Peyer's patch (tissue), 4 donors: ENCODE measurements at regions not wholly inside any gene's neighbourhood (a gene's known extent, or its start where the extent isn't known, plus 50 kb on each side); places are given as distances from the start of the nearest gene placed in this dataset.

Source experiments
- DNase-seq, 3 donors: peaks; one replicate each; pipeline ENCODE4 v3.0.0-alpha.2; 2017 to 2019
- H3K27ac ChIP-seq, 4 donors: fragments of 200-600 bp; sonication (generic); one replicate each; pipeline ENCODE4 v1.5.1; 2016 to 2019
- H3K27me3 ChIP-seq, 2 donors: fragments of 200-600 bp; sonication (generic); one replicate each; pipeline ENCODE4 v1.5.1; 2019
- H3K36me3 ChIP-seq, 3 donors: fragments of 200-600 bp; sonication (generic); one replicate each; pipeline ENCODE4 v1.5.1; 2016 to 2019
- H3K4me1 ChIP-seq, 4 donors: fragments of 200-600 bp; sonication (generic); one replicate each; pipeline ENCODE4 v1.5.1; 2016 to 2019
- H3K4me3 ChIP-seq, 4 donors: fragments of 200-600 bp; sonication (generic); 1 replicate in 3 of 4; 2 replicates in 1 of 4; pipeline ENCODE4 v1.5.1; 2016 to 2019; ENCODE audit warnings: mild to moderate bottlenecking in 1 of 4
- H3K9me3 ChIP-seq, 4 donors: fragments of 200-600 bp; sonication (generic); one replicate each; pipeline ENCODE4 v1.5.1; 2016 to 2019; ENCODE audit warnings: mild to moderate bottlenecking in 1 of 4
- POLR2A ChIP-seq, 2 donors: fragments of 450-650 bp; IDR thresholded peaks; one replicate each; pipeline ENCODE4 v1.5.1; 2017; ENCODE audit warnings: antibody characterized with exemption in 2 of 2, mild to moderate bottlenecking in 2 of 2, moderate library complexity in 2 of 2
- TF ChIP-seq, protein P1 (sequence below), 6 experiments: fragments of 450-650 bp in 4 of 6; fragments of 200-600 bp in 2 of 6; sonication (generic) in 1 of 6; IDR thresholded peaks; one replicate each; pipeline ENCODE4 v1.5.1; 2017 to 2019; ENCODE audit warnings: antibody characterized with exemption in 6 of 6, mild to moderate bottlenecking in 3 of 6, moderate library complexity in 1 of 6

GRCh38 chr7:136664537-136664936, 203.9 kb upstream of the CHRM2 start:
- TF ChIP-seq, protein P1, sequence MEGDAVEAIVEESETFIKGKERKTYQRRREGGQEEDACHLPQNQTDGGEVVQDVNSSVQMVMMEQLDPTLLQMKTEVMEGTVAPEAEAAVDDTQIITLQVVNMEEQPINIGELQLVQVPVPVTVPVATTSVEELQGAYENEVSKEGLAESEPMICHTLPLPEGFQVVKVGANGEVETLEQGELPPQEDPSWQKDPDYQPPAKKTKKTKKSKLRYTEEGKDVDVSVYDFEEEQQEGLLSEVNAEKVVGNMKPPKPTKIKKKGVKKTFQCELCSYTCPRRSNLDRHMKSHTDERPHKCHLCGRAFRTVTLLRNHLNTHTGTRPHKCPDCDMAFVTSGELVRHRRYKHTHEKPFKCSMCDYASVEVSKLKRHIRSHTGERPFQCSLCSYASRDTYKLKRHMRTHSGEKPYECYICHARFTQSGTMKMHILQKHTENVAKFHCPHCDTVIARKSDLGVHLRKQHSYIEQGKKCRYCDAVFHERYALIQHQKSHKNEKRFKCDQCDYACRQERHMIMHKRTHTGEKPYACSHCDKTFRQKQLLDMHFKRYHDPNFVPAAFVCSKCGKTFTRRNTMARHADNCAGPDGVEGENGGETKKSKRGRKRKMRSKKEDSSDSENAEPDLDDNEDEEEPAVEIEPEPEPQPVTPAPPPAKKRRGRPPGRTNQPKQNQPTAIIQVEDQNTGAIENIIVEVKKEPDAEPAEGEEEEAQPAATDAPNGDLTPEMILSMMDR (IDR thresholded peaks at IDR 0.05) = no peak
- TF ChIP-seq POLR2A (IDR thresholded peaks at IDR 0.05) = no peak
- Histone ChIP-seq H3K4me1 (no peaks in the 10 kb centered on the region), H3K4me3 (no peak overlapping the region)

DNA sequence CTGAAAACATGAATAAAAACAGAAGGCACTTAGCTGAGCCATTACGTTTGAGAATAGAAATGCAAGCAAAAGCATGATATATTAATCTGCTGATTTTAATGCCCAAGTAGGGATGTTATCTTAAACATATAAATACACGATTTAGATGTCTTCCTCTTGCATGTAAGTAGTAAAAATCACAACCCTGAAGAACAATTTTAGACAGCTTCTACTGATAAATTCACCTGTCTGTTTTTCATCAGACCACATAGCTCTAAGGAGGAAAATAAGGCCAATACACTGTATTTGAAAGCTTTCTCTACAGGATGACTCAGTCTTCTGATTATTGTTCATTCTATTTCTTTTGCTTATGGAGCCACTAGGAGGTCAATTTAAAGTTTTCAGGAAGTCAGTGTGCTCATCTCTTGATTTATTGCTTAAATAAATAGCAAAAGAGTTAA, 210.9 kb upstream of the CHRM2 start:
- H3K27ac ChIP-seq = no peak overlapping the region
- H3K9me3 ChIP-seq = no peaks in the 10 kb centered on the region
- DNase-seq = no peak
- no peak for TF ChIP-seq POLR2A (IDR thresholded peaks at IDR 0.05)
- TF ChIP-seq, protein P1 (IDR thresholded peaks at IDR 0.05) = no peak
- H3K4me1 ChIP-seq = no peaks in the 10 kb centered on the region
- H3K27me3 ChIP-seq = no peaks in the 10 kb centered on the region
- H3K4me3 ChIP-seq = no peak overlapping the region
- H3K36me3 ChIP-seq = no peaks in the 10 kb centered on the region

More at GRCh38 chr7:136664537-136664936, 203.9 kb upstream of the CHRM2 start:
- no peak for DNase-seq
- Histone ChIP-seq H3K9me3 (no peaks in the 10 kb centered on the region), H3K36me3 (no peaks in the 10 kb centered on the region), H3K27me3 (no peaks in the 10 kb centered on the region), H3K27ac (no peak overlapping the region)

- Histone ChIP-seq H3K9me3 (no peaks in the 10 kb centered on the region), H3K36me3 (no peaks in the 10 kb centered on the region), H3K4me3 (no peak overlapping the region), H3K4me1 (no peaks in the 10 kb centered on the region), H3K27me3 (no peaks in the 10 kb centered on the region), H3K27ac (no peak overlapping the region)
- no peak for DNase-seq
- TF ChIP-seq, protein P1 (IDR thresholded peaks at IDR 0.05) = no peak
- no peak for TF ChIP-seq POLR2A (IDR thresholded peaks at IDR 0.05)
These were observed 211.9 kb upstream of the CHRM2 start for GRCh38 chr7:136656516-136656915.

GRCh38 chr7:136655414-136655813, 213.0 kb upstream of the CHRM2 start:
- H3K4me1 ChIP-seq = no peaks in the 10 kb centered on the region
- no peaks in the 10 kb centered on the region for H3K27me3 ChIP-seq
- no peaks in the 10 kb centered on the region for H3K9me3 ChIP-seq
- H3K36me3 ChIP-seq = no peaks in the 10 kb centered on the region
- no peak for DNase-seq
- H3K27ac ChIP-seq = no peak overlapping the region
- TF ChIP-seq, protein P1 (IDR thresholded peaks at IDR 0.05) = no peak
- TF ChIP-seq POLR2A (IDR thresholded peaks at IDR 0.05) = no peak
- no peak overlapping the region for H3K4me3 ChIP-seq

DNA sequence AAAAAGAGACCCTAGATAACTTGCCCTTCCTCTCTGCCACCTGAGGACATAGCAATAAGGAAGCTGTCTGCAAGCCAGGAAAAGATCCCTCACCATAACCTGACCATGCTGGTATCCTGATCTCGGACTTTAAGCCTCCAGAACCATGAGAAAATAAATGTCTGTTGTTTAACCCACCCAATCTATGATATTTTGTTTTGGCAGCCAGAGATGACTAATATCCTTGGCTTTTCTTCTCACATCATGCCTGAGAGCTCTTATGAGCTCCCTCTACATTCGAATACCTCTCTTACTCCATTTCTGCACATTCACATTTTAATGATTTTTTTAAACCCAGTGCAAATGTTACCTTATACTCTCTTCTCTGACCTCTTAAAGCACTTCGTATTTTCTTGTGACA, 214.0 kb upstream of the CHRM2 start:
- H3K27ac ChIP-seq = no peak overlapping the region
- no peaks in the 10 kb centered on the region for H3K4me1 ChIP-seq
- H3K27me3 ChIP-seq = no peaks in the 10 kb centered on the region
- DNase-seq = no peak
- TF ChIP-seq POLR2A (IDR thresholded peaks at IDR 0.05) = no peak
- TF ChIP-seq, protein P1 (IDR thresholded peaks at IDR 0.05) = no peak
- H3K4me3 ChIP-seq = no peak overlapping the region
- no peaks in the 10 kb centered on the region for H3K9me3 ChIP-seq
- no peaks in the 10 kb centered on the region for H3K36me3 ChIP-seq
